Endothelial cell of umbilical vein (primary cell): ENCODE measurements at regions not wholly inside any gene's neighbourhood (a gene's known extent, or its start where the extent isn't known, plus 50 kb on each side); places are given as distances from the start of the nearest gene placed in this dataset.

Experiments
- BruUV-seq: library from RNA; stranded (reverse); fragments of 400-500 nt; replicated peaks from 2 replicates; lab custom pipeline; 2021; lab: Mats Ljungman, UMichigan
- CTCF ChIA-PET: fragments of 300-600, 350-600 bp; sonication (Branson Sonifier 250); formaldehyde crosslinking; loops from one replicate; lab custom pipeline; 2021; ENCODE audit warnings: antibody characterized with exemption, inconsistent platforms; lab: Charles Lee
- POLR2A ChIA-PET: fragments of 300-600, 350-600 bp; sonication (Branson Sonifier 250); formaldehyde crosslinking; loops from one replicate; lab custom pipeline; 2021; ENCODE audit warnings: antibody characterized with exemption, inconsistent platforms; lab: Charles Lee
- DNase-seq: peaks from one replicate; pipeline ENCODE4 v3.0.0-alpha.2; 2011; ENCODE audit warnings: low read depth, low spot score
- FAIRE-seq: peaks from 2 replicates; lab custom pipeline; 2011; peaks lifted over from hg19 to GRCh38; lab: Jason Lieb, UNC
- H2AFZ ChIP-seq: 2 replicates; pipeline ENCODE4 v1.6.0; 2012; ENCODE audit warnings: low read depth, low read length, control low read depth, inconsistent platforms
- H3K27ac ChIP-seq: 2 replicates; pipeline ENCODE4 v1.5.1; 2011; ENCODE audit warnings: low read depth, mild to moderate bottlenecking, control low read depth, low read length, moderate library complexity; ENCODE audit not compliant: insufficient read depth
- H3K27me3 ChIP-seq, 2 experiments: 2 replicates each; pipeline versions ENCODE4 v1.6.0 to v1.6.1; 2011; ENCODE audit warnings: low read length in 2 of 2, mixed read lengths in 1 of 2; ENCODE audit not compliant: control insufficient read depth in 2 of 2, insufficient read depth in 2 of 2
- H3K36me3 ChIP-seq, 2 experiments: 2 replicates in 1 of 2; 3 replicates in 1 of 2; pipeline ENCODE4 v1.5.1; 2011; ENCODE audit warnings: low read length in 2 of 2, mild to moderate bottlenecking in 1 of 2, moderate library complexity in 1 of 2; ENCODE audit not compliant: control insufficient read depth in 2 of 2, insufficient read depth in 2 of 2; ENCODE audit errors: extremely low read depth in 1 of 2
- H3K4me1 ChIP-seq: 3 replicates; pipeline ENCODE4 v1.5.1; 2011; ENCODE audit warnings: mild to moderate bottlenecking, low read length; ENCODE audit not compliant: control insufficient read depth, insufficient read depth; ENCODE audit errors: extremely low read depth
- H3K4me2 ChIP-seq: 2 replicates; pipeline ENCODE4 v1.6.1; 2011; ENCODE audit warnings: low read length, control low read depth, mixed read lengths; ENCODE audit not compliant: insufficient read depth
- H3K4me3 ChIP-seq, 3 experiments: fragments of 200-600 bp in 1 of 3; sonication (generic), shearing (Covaris generic) in 1 of 3; replicated peaks in 1 of 3; 2 replicates each; pipeline ENCODE4 v1.5.1; 2011 to 2016; ENCODE audit warnings: control low read depth in 3 of 3, low read length in 3 of 3, mild to moderate bottlenecking in 2 of 3, inconsistent platforms in 1 of 3, low read depth in 1 of 3, moderate library complexity in 1 of 3; ENCODE audit not compliant: insufficient read depth in 1 of 3
- H3K79me2 ChIP-seq: 2 replicates; pipeline ENCODE4 v1.6.0; 2012; ENCODE audit warnings: low read length, inconsistent platforms; ENCODE audit not compliant: control insufficient read depth, insufficient read depth
- H3K9ac ChIP-seq: replicated peaks from 2 replicates; pipeline ENCODE3; 2011; ENCODE audit warnings: low read length, control low read depth; ENCODE audit not compliant: insufficient read depth; ENCODE audit errors: extremely low read depth
- H3K9me1 ChIP-seq: replicated peaks from 3 replicates; pipeline ENCODE4 v1.6.0; 2011; ENCODE audit warnings: mild to moderate bottlenecking, low read length; ENCODE audit not compliant: control insufficient read depth, insufficient read depth; ENCODE audit errors: extremely low read depth
- H3K9me3 ChIP-seq: replicated peaks from 2 replicates; pipeline ENCODE4 v1.5.1; 2012; ENCODE audit warnings: low read length, inconsistent platforms; ENCODE audit not compliant: control insufficient read depth, insufficient read depth
- H4K20me1 ChIP-seq: replicated peaks from 2 replicates; pipeline ENCODE3; 2011; ENCODE audit warnings: mild to moderate bottlenecking, low read length; ENCODE audit not compliant: control insufficient read depth, insufficient read depth; ENCODE audit errors: extremely low read depth
- CTCF ChIP-seq, 2 donors: IDR thresholded peaks; 1 replicate in 1 of 2; 2 replicates in 1 of 2; pipeline ENCODE4 v1.5.1; 2011; ENCODE audit warnings: low read length in 2 of 2, mild to moderate bottlenecking in 2 of 2, moderate library complexity in 2 of 2, control low read depth in 1 of 2, inconsistent platforms in 1 of 2, low read depth in 1 of 2; ENCODE audit not compliant: insufficient read depth in 1 of 2; ENCODE audit errors: extremely low read depth in 1 of 2
- EZH2 ChIP-seq: IDR thresholded peaks from 2 replicates; pipeline ENCODE4 v1.6.1; 2012; ENCODE audit warnings: borderline replicate concordance, low read depth, mild to moderate bottlenecking, moderate library complexity, low read length, inconsistent platforms; ENCODE audit not compliant: severe bottlenecking
- FOS ChIP-seq: IDR thresholded peaks from 2 replicates; pipeline ENCODE4 v1.6.1; 2011; ENCODE audit warnings: mild to moderate bottlenecking, low read length, moderate library complexity, borderline replicate concordance; ENCODE audit not compliant: insufficient read depth
- GATA2 ChIP-seq: IDR thresholded peaks from 2 replicates; pipeline ENCODE4 v1.7.0; 2011; ENCODE audit warnings: low read depth, mild to moderate bottlenecking, moderate library complexity, mixed read lengths, low read length; ENCODE audit not compliant: insufficient read length, insufficient read depth
- JUN ChIP-seq: IDR thresholded peaks from 2 replicates; pipeline ENCODE4 v1.6.1; 2011; ENCODE audit warnings: borderline replicate concordance, low read depth; ENCODE audit not compliant: insufficient read length, insufficient read depth
- MAX ChIP-seq: IDR thresholded peaks from 2 replicates; pipeline ENCODE4 v1.6.1; 2011; ENCODE audit not compliant: insufficient read depth, insufficient read length
- MYC ChIP-seq: IDR thresholded peaks from one replicate; pipeline ENCODE4 v1.6.1; 2011; ENCODE audit warnings: mild to moderate bottlenecking, low read depth, low read length
- POLR2A ChIP-seq: IDR thresholded peaks from 2 replicates; pipeline ENCODE4 v1.6.1; 2012; ENCODE audit warnings: low read depth, mild to moderate bottlenecking, control low read depth, low read length
- POLR2AphosphoS5 ChIP-seq: IDR thresholded peaks from 2 replicates; pipeline ENCODE4 v1.6.1; 2012; ENCODE audit warnings: low read depth, mild to moderate bottlenecking, control low read depth, low read length, moderate library complexity; ENCODE audit not compliant: insufficient read depth
- dilution Hi-C: fragments of 300-500 bp; cut with MboI; formaldehyde crosslinking; loops from one replicate; pipeline ENCODE4 v1.15.0; 2019; ENCODE audit warnings: low sequenced_read_pairs; ENCODE audit not compliant: extremely low pct_ligation_motif_present
- intact Hi-C: fragments of 100-400 bp; cut with micrococcal nuclease; formaldehyde crosslinking; loops from one replicate; pipeline ENCODE4 v1.10.0; 2022

- TF ChIP-seq GATA2 (no peak), MAX (no peak), CTCF (IDR thresholded peaks at IDR 0.05; ENCODE audit: extremely low read depth in 1 of 2, insufficient read depth in 1 of 2, low read depth in 1 of 2, low read length in 2 of 2) (no peak), POLR2A (no peak), FOS (no peak), POLR2AphosphoS5 (no peak)
- POLR2A ChIA-PET = no interaction called here
- Histone ChIP-seq H3K9ac (no peak overlapping the region), H3K27me3 (no peaks in the 10 kb centered on the region), H3K27ac (no peak overlapping the region), H3K79me2 (no peaks in the 10 kb centered on the region), H3K4me3 (no peak overlapping the region), H3K36me3 (no peaks in the 10 kb centered on the region), H4K20me1 (no peaks in the 10 kb centered on the region), H3K9me1 (no peaks in the 10 kb centered on the region), H3K4me2 (no peak overlapping the region), H3K4me1 (no peaks in the 10 kb centered on the region), H3K9me3 (no peaks in the 10 kb centered on the region), H2AFZ (no peak overlapping the region)
- BruUV-seq = no TSS peak
- no peak for FAIRE-seq
- no peak for DNase-seq
- dilution Hi-C loops (no loop called here), intact Hi-C loops (no loop called here)
- CTCF ChIA-PET = no interaction called here
Observed at GRCh38 chr6:56386717-56387116, 139.3 kb upstream of the COL21A1 start.

- no peak overlapping the region for H3K4me2 ChIP-seq
- H3K36me3 ChIP-seq = no peaks in the 10 kb centered on the region
- TF ChIP-seq MAX = no peak
- no peak for TF ChIP-seq EZH2
- TF ChIP-seq MYC = no peak
- no peak for TF ChIP-seq POLR2A
- TF ChIP-seq JUN = no peak
- no peak for TF ChIP-seq POLR2AphosphoS5
- TF ChIP-seq FOS = no peak
- no peak for TF ChIP-seq CTCF (IDR thresholded peaks at IDR 0.05; ENCODE audit: extremely low read depth in 1 of 2, insufficient read depth in 1 of 2, low read depth in 1 of 2, low read length in 2 of 2)
- TF ChIP-seq GATA2 = no peak
- BruUV-seq = no TSS peak
- H2AFZ ChIP-seq = no peak overlapping the region
- intact Hi-C loops = no loop called here
- DNase-seq = no peak
- no peaks in the 10 kb centered on the region for H3K9me3 ChIP-seq
- H3K79me2 ChIP-seq = no peaks in the 10 kb centered on the region
- ChIA-PET POLR2A (no interaction called here), CTCF (no interaction called here)
- H4K20me1 ChIP-seq = no peaks in the 10 kb centered on the region
- H3K27me3 ChIP-seq = no peaks in the 10 kb centered on the region
- H3K4me3 ChIP-seq = no peak overlapping the region
- H3K4me1 ChIP-seq = no peaks in the 10 kb centered on the region
- dilution Hi-C loops = no loop called here
- no peak for FAIRE-seq
- no peak overlapping the region for H3K9ac ChIP-seq
- H3K9me1 ChIP-seq = no peaks in the 10 kb centered on the region
- H3K27ac ChIP-seq = no peak overlapping the region
Observed at GRCh38 chr6:56385981-56386593, 138.7 kb upstream of the COL21A1 start.
